ENCODE measurements at regions not wholly inside any gene's neighbourhood (a gene's known extent, or its start where the extent isn't known, plus 50 kb on each side); places are given as distances from the start of the nearest gene placed in this dataset.

- H3K27me3 ChIP-seq (ENCODE audit: insufficient read depth, insufficient read length): peaks cover 59% of the 10 kb centered on the region
- DNase-seq (ENCODE audit: low read depth, low spot score): no peak
Observed at GRCh38 chr5:130278136-130278535, 373.9 kb downstream of the CHSY3 start.

GRCh38 chr5:130277522-130277921, 373.3 kb downstream of the CHSY3 start:
- Histone ChIP-seq H3K4me1 (ENCODE audit: insufficient read depth, insufficient read length) (no peaks in the 10 kb centered on the region), H3K9me3 (ENCODE audit: insufficient read depth, low read length) (no peaks in the 10 kb centered on the region), H3K36me3 (ENCODE audit: insufficient read depth, insufficient read length, low read length) (no peaks in the 10 kb centered on the region), H3K27me3 (ENCODE audit: insufficient read depth, insufficient read length) (peaks cover 59% of the 10 kb centered on the region), H3K9ac (ENCODE audit: insufficient read length, low read depth) (no peak overlapping the region), H3K4me3 (ENCODE audit: insufficient read length, low read depth) (no peak overlapping the region)
- DNase-seq (ENCODE audit: low read depth, low spot score): no peak
- TF ChIP-seq SUZ12 (IDR thresholded peaks at IDR 0.05; ENCODE audit: extremely low read depth, insufficient read depth, insufficient read length): no peak
- TF ChIP-seq ZNF274 (IDR thresholded peaks at IDR 0.05; ENCODE audit: low read depth, low read length): no peak
- no peak for TF ChIP-seq YY1 (IDR thresholded peaks at IDR 0.05; ENCODE audit: insufficient read depth, insufficient read length)

More at GRCh38 chr5:130278136-130278535, 373.9 kb downstream of the CHSY3 start:
- Histone ChIP-seq H3K9me3 (ENCODE audit: insufficient read depth, low read length) (no peaks in the 10 kb centered on the region), H3K4me3 (ENCODE audit: insufficient read length, low read depth) (no peak overlapping the region), H3K36me3 (ENCODE audit: insufficient read depth, insufficient read length, low read length) (no peaks in the 10 kb centered on the region), H3K9ac (ENCODE audit: insufficient read length, low read depth) (no peak overlapping the region), H3K4me1 (ENCODE audit: insufficient read depth, insufficient read length) (no peaks in the 10 kb centered on the region)
- TF ChIP-seq SUZ12 (IDR thresholded peaks at IDR 0.05; ENCODE audit: extremely low read depth, insufficient read depth, insufficient read length) (no peak), YY1 (IDR thresholded peaks at IDR 0.05; ENCODE audit: insufficient read depth, insufficient read length) (no peak), ZNF274 (IDR thresholded peaks at IDR 0.05; ENCODE audit: low read depth, low read length) (no peak)

- H3K4me3 ChIP-seq (ENCODE audit: insufficient read length, low read depth): no peak overlapping the region
- H3K27me3 ChIP-seq (ENCODE audit: insufficient read depth, insufficient read length): peaks cover 62% of the 10 kb centered on the region
- no peaks in the 10 kb centered on the region for H3K9me3 ChIP-seq (ENCODE audit: insufficient read depth, low read length)
- DNase-seq (ENCODE audit: low read depth, low spot score): no peak
- H3K36me3 ChIP-seq (ENCODE audit: insufficient read depth, insufficient read length, low read length): no peaks in the 10 kb centered on the region
- H3K9ac ChIP-seq (ENCODE audit: insufficient read length, low read depth): no peak overlapping the region
- no peak for TF ChIP-seq YY1 (IDR thresholded peaks at IDR 0.05; ENCODE audit: insufficient read depth, insufficient read length)
- TF ChIP-seq SUZ12 (IDR thresholded peaks at IDR 0.05; ENCODE audit: extremely low read depth, insufficient read depth, insufficient read length): no peak
- TF ChIP-seq ZNF274 (IDR thresholded peaks at IDR 0.05; ENCODE audit: low read depth, low read length): no peak
- no peaks in the 10 kb centered on the region for H3K4me1 ChIP-seq (ENCODE audit: insufficient read depth, insufficient read length)
Observed at GRCh38 chr5:130277002-130277401, 372.7 kb downstream of the CHSY3 start.

GRCh38 chr5:130272837-130273236, 368.6 kb downstream of the CHSY3 start:
- H3K4me1 ChIP-seq (ENCODE audit: insufficient read depth, insufficient read length): no peaks in the 10 kb centered on the region
- H3K36me3 ChIP-seq (ENCODE audit: insufficient read depth, insufficient read length, low read length): no peaks in the 10 kb centered on the region
- H3K27me3 ChIP-seq (ENCODE audit: insufficient read depth, insufficient read length): peaks cover 79% of the 10 kb centered on the region
- peak; percentile 30 for DNase-seq (ENCODE audit: low read depth, low spot score)
- no peaks in the 10 kb centered on the region for H3K9me3 ChIP-seq (ENCODE audit: insufficient read depth, low read length)
- H3K9ac ChIP-seq (ENCODE audit: insufficient read length, low read depth): no peak overlapping the region
- no peak overlapping the region for H3K4me3 ChIP-seq (ENCODE audit: insufficient read length, low read depth)
- no peak for TF ChIP-seq YY1 (IDR thresholded peaks at IDR 0.05; ENCODE audit: insufficient read depth, insufficient read length)
- no peak for TF ChIP-seq ZNF274 (IDR thresholded peaks at IDR 0.05; ENCODE audit: low read depth, low read length)
- TF ChIP-seq SUZ12 (IDR thresholded peaks at IDR 0.05; ENCODE audit: extremely low read depth, insufficient read depth, insufficient read length): no peak

- H3K36me3 ChIP-seq (ENCODE audit: insufficient read depth, insufficient read length, low read length): no peaks in the 10 kb centered on the region
- H3K9me3 ChIP-seq (ENCODE audit: insufficient read depth, low read length): no peaks in the 10 kb centered on the region
- H3K9ac ChIP-seq (ENCODE audit: insufficient read length, low read depth): no peak overlapping the region
- no peaks in the 10 kb centered on the region for H3K4me1 ChIP-seq (ENCODE audit: insufficient read depth, insufficient read length)
- DNase-seq (ENCODE audit: low read depth, low spot score): no peak
- H3K27me3 ChIP-seq (ENCODE audit: insufficient read depth, insufficient read length): peaks cover 60% of the 10 kb centered on the region
- no peak overlapping the region for H3K4me3 ChIP-seq (ENCODE audit: insufficient read length, low read depth)
- TF ChIP-seq YY1 (IDR thresholded peaks at IDR 0.05; ENCODE audit: insufficient read depth, insufficient read length) (no peak), SUZ12 (IDR thresholded peaks at IDR 0.05; ENCODE audit: extremely low read depth, insufficient read depth, insufficient read length) (no peak), ZNF274 (IDR thresholded peaks at IDR 0.05; ENCODE audit: low read depth, low read length) (no peak)
Observed at GRCh38 chr5:130270786-130271185, 366.5 kb downstream of the CHSY3 start.

GRCh38 chr5:130268489-130268888, 364.2 kb downstream of the CHSY3 start:
- Histone ChIP-seq H3K9me3 (ENCODE audit: insufficient read depth, low read length) (no peaks in the 10 kb centered on the region), H3K4me3 (ENCODE audit: insufficient read length, low read depth) (no peak overlapping the region), H3K27me3 (ENCODE audit: insufficient read depth, insufficient read length) (peaks cover 38% of the 10 kb centered on the region), H3K36me3 (ENCODE audit: insufficient read depth, insufficient read length, low read length) (no peaks in the 10 kb centered on the region), H3K4me1 (ENCODE audit: insufficient read depth, insufficient read length) (no peaks in the 10 kb centered on the region), H3K9ac (ENCODE audit: insufficient read length, low read depth) (no peak overlapping the region)
- no peak for TF ChIP-seq YY1 (IDR thresholded peaks at IDR 0.05; ENCODE audit: insufficient read depth, insufficient read length)
- no peak for TF ChIP-seq ZNF274 (IDR thresholded peaks at IDR 0.05; ENCODE audit: low read depth, low read length)
- no peak for TF ChIP-seq SUZ12 (IDR thresholded peaks at IDR 0.05; ENCODE audit: extremely low read depth, insufficient read depth, insufficient read length)
- DNase-seq (ENCODE audit: low read depth, low spot score): no peak

GRCh38 chr5:130267926-130268325, 363.7 kb downstream of the CHSY3 start:
- Histone ChIP-seq H3K4me3 (ENCODE audit: insufficient read length, low read depth) (no peak overlapping the region), H3K36me3 (ENCODE audit: insufficient read depth, insufficient read length, low read length) (no peaks in the 10 kb centered on the region), H3K27me3 (ENCODE audit: insufficient read depth, insufficient read length) (peaks cover 38% of the 10 kb centered on the region), H3K4me1 (ENCODE audit: insufficient read depth, insufficient read length) (no peaks in the 10 kb centered on the region), H3K9ac (ENCODE audit: insufficient read length, low read depth) (no peak overlapping the region), H3K9me3 (ENCODE audit: insufficient read depth, low read length) (no peaks in the 10 kb centered on the region)
- TF ChIP-seq ZNF274 (IDR thresholded peaks at IDR 0.05; ENCODE audit: low read depth, low read length) (no peak), SUZ12 (IDR thresholded peaks at IDR 0.05; ENCODE audit: extremely low read depth, insufficient read depth, insufficient read length) (no peak), YY1 (IDR thresholded peaks at IDR 0.05; ENCODE audit: insufficient read depth, insufficient read length) (no peak)
- DNase-seq (ENCODE audit: low read depth, low spot score): no peak

Measured in NT2/D1 (cell line).